Stimulated activated CD4-positive, alpha-beta T cell treated with anti-CD3 and anti-CD28 coated beads, Interleukin-2, amount 100 ng/mL, for 4 hours (primary cell): ENCODE measurements at regions not wholly inside any gene's neighbourhood (a gene's known extent, or its start where the extent isn't known, plus 50 kb on each side); places are given as distances from the start of the nearest gene placed in this dataset.

Experiments used
- DNase-seq: peaks from one replicate; pipeline ENCODE4 v3.0.0-alpha.2; 2020; ENCODE audit warnings: low read depth

- DNase-seq = no peak
Measured at GRCh38 chr7:156479596-156479995, 161.0 kb upstream of the RNF32 start.

- DNase-seq = no peak
Measured at GRCh38 chr7:156478486-156478885, 162.1 kb upstream of the RNF32 start.

- DNase-seq = no peak
Measured at GRCh38 chr7:156475666-156476065, 164.9 kb upstream of the RNF32 start.

- no peak for DNase-seq
Measured at GRCh38 chr7:156475179-156475578, 165.4 kb upstream of the RNF32 start.

GRCh38 chr7:156474241-156474743 lies 166.3 kb upstream of the RNF32 start:
- no peak for DNase-seq

- DNase-seq = peak; percentile 1
Measured at GRCh38 chr7:156473476-156474240, 166.9 kb upstream of the RNF32 start.

GRCh38 chr7:156472267-156472666 lies 168.3 kb upstream of the RNF32 start:
- no peak for DNase-seq

- no peak for DNase-seq
Measured at GRCh38 chr7:156470399-156471320, 169.9 kb upstream of the RNF32 start.

GRCh38 chr7:156466955-156467625 lies 173.5 kb upstream of the RNF32 start:
- DNase-seq = no peak

- DNase-seq = no peak
Measured at GRCh38 chr7:156466272-156466671, 174.3 kb upstream of the RNF32 start.

GRCh38 chr7:156465186-156465585 lies 175.4 kb upstream of the RNF32 start:
- no peak for DNase-seq

- DNase-seq = no peak
Measured at GRCh38 chr7:156464339-156464738, 176.2 kb upstream of the RNF32 start.

- DNase-seq = no peak
Measured at GRCh38 chr7:156463280-156463679, 177.3 kb upstream of the RNF32 start.

GRCh38 chr7:156461881-156462665 lies 178.5 kb upstream of the RNF32 start:
- DNase-seq = no peak

GRCh38 chr7:156460858-156461627 lies 179.5 kb upstream of the RNF32 start:
- DNase-seq = no peak

- DNase-seq = no peak
Measured at GRCh38 chr7:156459582-156459981, 181.0 kb upstream of the RNF32 start.

- no peak for DNase-seq
Measured at GRCh38 chr7:156459067-156459466, 181.5 kb upstream of the RNF32 start.

GRCh38 chr7:156458011-156458410 lies 182.6 kb upstream of the RNF32 start:
- DNase-seq = no peak

- no peak for DNase-seq
Measured at GRCh38 chr7:156456503-156457115, 184.0 kb upstream of the RNF32 start.

GRCh38 chr7:156456032-156456431 lies 184.5 kb upstream of the RNF32 start:
- DNase-seq = no peak
